ENCODE measurements at regions not wholly inside any gene's neighbourhood (a gene's known extent, or its start where the extent isn't known, plus 50 kb on each side); places are given as distances from the start of the nearest gene placed in this dataset.

- no peak for DNase-seq (ENCODE audit: low spot score)
Observed at GRCh38 chr2:5401115-5401657, 291.0 kb upstream of the SOX11 start.

- DNase-seq (ENCODE audit: low spot score), result no peak
Observed at GRCh38 chr2:5403392-5403791, 288.8 kb upstream of the SOX11 start.

- DNase-seq (ENCODE audit: low spot score), result peak; percentile 45
Observed at GRCh38 chr2:5409898-5410381, 282.2 kb upstream of the SOX11 start.

DNA sequence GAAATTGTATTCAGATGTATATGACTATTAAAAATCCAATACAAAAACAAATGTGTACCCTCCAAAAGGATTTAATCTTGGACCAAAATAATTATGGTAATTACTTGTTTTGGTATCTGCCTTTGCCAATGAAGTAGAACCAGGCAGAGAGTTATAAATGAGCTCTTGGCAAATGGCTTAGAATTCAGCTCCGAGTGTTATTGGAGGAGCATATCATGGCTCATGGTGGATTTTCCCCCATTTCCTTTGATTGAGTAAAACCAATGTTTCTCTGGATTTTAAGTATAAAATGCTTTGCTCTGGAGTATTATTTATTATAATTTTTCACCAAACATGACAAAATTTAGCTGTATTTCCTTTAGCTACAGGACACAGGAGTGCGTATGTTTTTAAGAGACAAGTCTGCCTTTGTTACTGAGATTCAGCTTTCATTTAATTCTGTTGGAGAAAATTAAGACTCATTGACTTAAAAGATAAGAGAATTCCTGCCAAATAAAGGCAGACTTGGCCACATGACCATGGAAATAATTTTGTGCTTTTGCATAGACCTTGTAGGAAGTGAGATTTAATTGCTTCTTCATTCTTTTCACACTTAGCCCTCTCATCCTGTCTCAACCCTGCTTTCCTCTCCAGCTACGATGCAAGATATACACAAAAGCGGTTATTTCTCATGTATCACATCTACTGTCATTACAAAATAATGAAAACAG, 281.0 kb upstream of the SOX11 start:
- no peak for DNase-seq (ENCODE audit: low spot score)

- no peak for DNase-seq (ENCODE audit: low spot score)
Observed at GRCh38 chr2:5412001-5412400, 280.2 kb upstream of the SOX11 start.

GRCh38 chr2:5433855-5434254, 258.3 kb upstream of the SOX11 start:
- no peak for DNase-seq (ENCODE audit: low spot score)

- no peak for DNase-seq (ENCODE audit: low spot score)
Observed at GRCh38 chr2:5437375-5437774, 254.8 kb upstream of the SOX11 start.

DNA sequence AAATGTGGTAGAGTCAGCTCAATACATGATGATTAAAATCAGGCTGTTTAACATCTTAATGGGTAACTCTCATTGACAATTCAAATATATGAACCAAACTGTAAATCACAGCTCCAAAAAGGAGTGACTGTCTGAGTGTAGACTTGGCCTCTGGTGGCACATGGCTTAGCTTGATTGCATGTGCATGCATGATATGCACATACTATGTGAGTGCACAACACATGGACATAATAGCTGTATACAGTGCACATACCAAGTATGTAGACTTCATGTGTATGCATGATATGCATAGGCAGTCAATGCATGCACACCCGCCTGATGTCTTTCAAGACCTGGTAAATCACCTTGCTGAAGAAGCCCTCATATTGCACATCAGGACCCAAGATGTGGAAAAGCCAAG, 252.0 kb upstream of the SOX11 start:
- DNase-seq (ENCODE audit: low spot score), result no peak

DNA sequence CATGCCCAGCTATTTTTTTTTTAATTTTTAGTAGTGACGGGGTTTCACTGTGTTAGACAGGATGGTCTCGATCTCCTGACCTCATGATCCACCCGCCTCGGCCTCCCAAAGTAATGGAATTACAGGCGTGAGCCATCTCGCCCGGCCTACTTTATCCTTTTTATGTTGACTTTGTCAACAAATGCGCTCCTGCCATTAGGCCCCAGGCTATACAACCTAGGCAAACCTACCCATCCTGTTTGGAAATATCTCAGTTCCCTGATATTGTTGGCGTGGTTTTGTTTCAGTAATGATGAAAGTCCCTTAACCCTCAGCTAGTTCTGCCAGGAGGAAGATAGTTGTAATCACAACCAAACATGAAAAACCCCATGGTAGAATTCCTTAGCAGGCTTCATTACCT, 249.4 kb upstream of the SOX11 start:
- DNase-seq (ENCODE audit: low spot score), result no peak

GRCh38 chr2:5444168-5444567, 248.0 kb upstream of the SOX11 start:
- DNase-seq (ENCODE audit: low spot score), result no peak

- no peak for DNase-seq (ENCODE audit: low spot score)
Observed at GRCh38 chr2:5444854-5445253, 247.3 kb upstream of the SOX11 start.

GRCh38 chr2:5449867-5450266, 242.3 kb upstream of the SOX11 start:
- DNase-seq (ENCODE audit: low spot score), result no peak

- DNase-seq (ENCODE audit: low spot score), result no peak
Observed at GRCh38 chr2:5453220-5454050, 238.7 kb upstream of the SOX11 start.

DNA sequence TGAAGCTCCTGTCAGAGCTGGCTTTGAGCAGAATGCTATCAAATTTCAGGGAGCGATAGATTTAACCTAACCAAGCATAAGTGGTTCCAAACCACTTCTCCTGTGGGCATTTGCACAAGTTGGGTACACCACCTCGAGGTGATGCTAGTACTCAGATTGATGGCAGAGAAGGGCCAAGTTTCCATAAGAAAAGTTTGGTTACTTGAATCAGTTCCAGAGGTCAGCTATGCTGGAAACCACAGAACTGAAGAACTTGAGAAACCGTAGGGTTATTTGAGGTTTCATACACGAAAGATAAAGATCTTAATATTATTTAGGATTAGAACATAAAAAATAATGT, 238.2 kb upstream of the SOX11 start:
- no peak for DNase-seq (ENCODE audit: low spot score)

DNA sequence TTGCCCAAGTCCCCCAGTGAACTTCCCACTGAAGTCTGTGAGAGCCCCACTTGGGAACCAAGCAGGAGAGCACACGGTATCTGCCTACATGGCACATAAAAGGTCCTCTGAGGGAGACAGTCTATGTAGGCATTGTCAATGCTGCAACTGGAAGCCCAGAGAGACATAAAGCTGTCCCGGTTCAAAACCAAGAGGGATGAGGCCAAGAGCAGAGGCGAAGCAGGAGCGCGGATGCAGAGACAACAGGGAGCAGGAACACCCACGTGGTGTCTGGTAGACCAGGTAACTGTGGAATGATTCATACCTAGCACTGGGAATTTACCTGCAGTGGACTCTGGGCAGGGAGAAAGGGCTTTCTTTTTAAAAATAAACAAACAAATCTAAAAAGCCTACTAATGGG, 233.1 kb upstream of the SOX11 start:
- DNase-seq (ENCODE audit: low spot score), result no peak

DNA sequence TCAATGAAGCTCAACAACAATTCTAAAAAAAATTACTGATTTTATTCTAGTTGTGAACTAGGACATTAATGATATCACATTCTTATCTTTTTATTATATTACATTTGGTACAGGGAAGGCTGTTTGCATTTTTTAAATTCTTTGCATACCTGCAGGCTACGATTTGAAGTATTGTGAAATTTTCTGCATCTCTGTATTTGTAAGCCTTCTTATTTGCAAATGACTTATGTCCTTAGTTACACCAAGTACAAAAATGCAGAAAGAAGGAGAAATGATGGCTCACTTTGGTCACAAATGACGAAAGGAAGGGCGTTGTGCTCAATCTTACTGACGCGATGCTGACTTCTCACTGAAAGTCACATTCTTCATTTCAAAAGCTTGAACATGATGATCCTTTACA, 227.5 kb upstream of the SOX11 start:
- DNase-seq (ENCODE audit: low spot score), result no peak

DNA sequence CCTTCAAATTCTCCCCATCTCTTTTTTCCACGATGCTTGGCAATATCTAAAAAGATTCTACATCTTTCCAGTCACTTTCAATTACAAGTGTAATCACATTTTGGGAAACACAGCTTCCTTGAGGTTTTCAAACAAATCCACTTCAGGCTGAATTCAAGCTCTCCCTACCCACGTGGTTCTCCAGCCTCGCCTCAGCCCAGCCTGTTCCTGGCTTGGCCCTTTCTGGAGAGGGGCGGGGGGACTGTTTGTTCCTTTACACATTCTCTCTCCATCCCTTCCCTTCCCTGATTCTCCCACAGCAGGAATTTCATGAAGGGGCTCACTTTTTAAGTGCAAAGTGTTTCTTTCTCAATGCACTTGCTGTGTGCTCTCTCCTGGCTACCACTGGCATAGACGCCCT, 226.3 kb upstream of the SOX11 start:
- DNase-seq (ENCODE audit: low spot score), result no peak

GRCh38 chr2:5467178-5467905, 224.8 kb upstream of the SOX11 start:
- DNase-seq (ENCODE audit: low spot score), result peak; percentile 26

DNA sequence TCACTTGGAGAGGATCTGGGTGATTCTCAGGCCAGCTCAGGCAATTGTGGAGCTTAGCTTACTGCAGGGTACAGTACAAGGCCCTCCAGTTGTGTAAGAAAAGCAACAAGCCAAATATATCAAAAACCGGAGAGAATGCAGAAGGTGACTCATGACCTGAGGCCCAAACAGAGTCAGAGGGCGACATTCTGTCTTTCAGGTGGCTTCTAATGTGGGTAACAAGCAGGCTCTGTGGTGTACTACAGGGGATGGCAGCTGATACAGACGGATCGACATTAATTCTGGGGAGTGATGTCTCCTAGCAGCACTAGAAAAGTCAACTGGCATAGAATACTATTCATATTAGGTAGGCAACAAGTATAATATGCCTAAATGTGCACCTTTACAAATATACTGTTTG, 219.5 kb upstream of the SOX11 start:
- no peak for DNase-seq (ENCODE audit: low spot score)

GRCh38 chr2:5473635-5474034, 218.5 kb upstream of the SOX11 start:
- DNase-seq (ENCODE audit: low spot score), result no peak

- no peak for DNase-seq (ENCODE audit: low spot score)
Observed at GRCh38 chr2:5474716-5475115, 217.5 kb upstream of the SOX11 start.

DNA sequence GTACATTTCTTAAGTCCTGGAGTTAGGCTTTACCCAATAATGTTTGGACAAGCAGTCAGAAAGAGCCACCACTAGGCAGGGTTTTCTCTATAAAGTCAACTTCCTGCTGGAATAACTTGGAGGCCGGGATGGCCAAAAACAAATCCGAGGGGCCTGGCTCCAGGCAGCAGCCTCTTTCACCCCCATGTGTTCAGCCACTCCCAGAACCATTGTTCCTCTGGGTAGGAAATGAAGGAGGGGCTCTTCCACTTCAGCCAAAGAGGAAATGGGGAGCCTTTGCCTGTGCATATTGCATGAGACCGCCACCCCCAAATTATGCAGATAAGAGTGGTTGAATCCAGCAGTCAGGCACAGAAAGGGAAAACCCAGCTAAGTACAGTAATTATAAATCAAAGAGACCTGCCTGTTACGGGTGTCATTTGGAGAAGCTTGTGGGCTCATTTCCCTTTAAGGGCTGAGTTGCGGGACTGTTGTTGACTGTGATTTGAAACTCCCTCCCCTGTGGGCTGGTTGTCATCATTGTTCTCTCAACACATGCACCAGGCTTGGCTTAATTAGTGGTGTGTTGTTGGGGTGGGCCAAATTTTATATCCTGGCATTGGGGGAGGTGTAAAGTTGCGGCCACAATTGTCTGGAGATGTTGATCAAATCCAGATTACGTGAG, 212.8 kb upstream of the SOX11 start:
- no peak for DNase-seq (ENCODE audit: low spot score)

Measured in putamen (tissue), 1 donor.